ENCODE measurements at regions not wholly inside any gene's neighbourhood (a gene's known extent, or its start where the extent isn't known, plus 50 kb on each side); places are given as distances from the start of the nearest gene placed in this dataset.

GRCh38 chr20:41716436-41716835 is 98.3 kb upstream of the CHD6 start:
- TF ChIP-seq OVOL2 (CRISPR knock-in tag; IDR thresholded peaks at IDR 0.05; ENCODE audit: borderline replicate concordance) (no peak), SMAD3 (CRISPR knock-in tag; IDR thresholded peaks at IDR 0.05; ENCODE audit: borderline replicate concordance) (no peak), ATF1 (CRISPR knock-in tag; IDR thresholded peaks at IDR 0.05) (no peak), NR3C1 (CRISPR knock-in tag; conservative IDR thresholded peaks at IDR 0.05; ENCODE audit: low read depth) (no peak), TP53 (CRISPR knock-in tag; IDR thresholded peaks at IDR 0.05) (no peak), HMGA2 (CRISPR knock-in tag; IDR thresholded peaks at IDR 0.05) (no peak), ATF6 (CRISPR knock-in tag; IDR thresholded peaks at IDR 0.05) (no peak), ESRRA (CRISPR knock-in tag; IDR thresholded peaks at IDR 0.05; ENCODE audit: borderline replicate concordance) (no peak), FOXJ3 (CRISPR knock-in tag; IDR thresholded peaks at IDR 0.05; ENCODE audit: borderline replicate concordance) (no peak), ZNF138 (CRISPR knock-in tag; conservative IDR thresholded peaks at IDR 0.05) (no peak), USF1 (CRISPR knock-in tag; IDR thresholded peaks at IDR 0.05) (no peak)
- TF ChIP-seq, protein P1, sequence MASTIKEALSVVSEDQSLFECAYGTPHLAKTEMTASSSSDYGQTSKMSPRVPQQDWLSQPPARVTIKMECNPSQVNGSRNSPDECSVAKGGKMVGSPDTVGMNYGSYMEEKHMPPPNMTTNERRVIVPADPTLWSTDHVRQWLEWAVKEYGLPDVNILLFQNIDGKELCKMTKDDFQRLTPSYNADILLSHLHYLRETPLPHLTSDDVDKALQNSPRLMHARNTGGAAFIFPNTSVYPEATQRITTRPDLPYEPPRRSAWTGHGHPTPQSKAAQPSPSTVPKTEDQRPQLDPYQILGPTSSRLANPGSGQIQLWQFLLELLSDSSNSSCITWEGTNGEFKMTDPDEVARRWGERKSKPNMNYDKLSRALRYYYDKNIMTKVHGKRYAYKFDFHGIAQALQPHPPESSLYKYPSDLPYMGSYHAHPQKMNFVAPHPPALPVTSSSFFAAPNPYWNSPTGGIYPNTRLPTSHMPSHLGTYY (CRISPR knock-in tag; IDR thresholded peaks at IDR 0.05), result no peak
- TF ChIP-seq, protein P2, sequence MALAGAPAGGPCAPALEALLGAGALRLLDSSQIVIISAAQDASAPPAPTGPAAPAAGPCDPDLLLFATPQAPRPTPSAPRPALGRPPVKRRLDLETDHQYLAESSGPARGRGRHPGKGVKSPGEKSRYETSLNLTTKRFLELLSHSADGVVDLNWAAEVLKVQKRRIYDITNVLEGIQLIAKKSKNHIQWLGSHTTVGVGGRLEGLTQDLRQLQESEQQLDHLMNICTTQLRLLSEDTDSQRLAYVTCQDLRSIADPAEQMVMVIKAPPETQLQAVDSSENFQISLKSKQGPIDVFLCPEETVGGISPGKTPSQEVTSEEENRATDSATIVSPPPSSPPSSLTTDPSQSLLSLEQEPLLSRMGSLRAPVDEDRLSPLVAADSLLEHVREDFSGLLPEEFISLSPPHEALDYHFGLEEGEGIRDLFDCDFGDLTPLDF (CRISPR knock-in tag; IDR thresholded peaks at IDR 0.05), result no peak
- TF ChIP-seq, protein P3, sequence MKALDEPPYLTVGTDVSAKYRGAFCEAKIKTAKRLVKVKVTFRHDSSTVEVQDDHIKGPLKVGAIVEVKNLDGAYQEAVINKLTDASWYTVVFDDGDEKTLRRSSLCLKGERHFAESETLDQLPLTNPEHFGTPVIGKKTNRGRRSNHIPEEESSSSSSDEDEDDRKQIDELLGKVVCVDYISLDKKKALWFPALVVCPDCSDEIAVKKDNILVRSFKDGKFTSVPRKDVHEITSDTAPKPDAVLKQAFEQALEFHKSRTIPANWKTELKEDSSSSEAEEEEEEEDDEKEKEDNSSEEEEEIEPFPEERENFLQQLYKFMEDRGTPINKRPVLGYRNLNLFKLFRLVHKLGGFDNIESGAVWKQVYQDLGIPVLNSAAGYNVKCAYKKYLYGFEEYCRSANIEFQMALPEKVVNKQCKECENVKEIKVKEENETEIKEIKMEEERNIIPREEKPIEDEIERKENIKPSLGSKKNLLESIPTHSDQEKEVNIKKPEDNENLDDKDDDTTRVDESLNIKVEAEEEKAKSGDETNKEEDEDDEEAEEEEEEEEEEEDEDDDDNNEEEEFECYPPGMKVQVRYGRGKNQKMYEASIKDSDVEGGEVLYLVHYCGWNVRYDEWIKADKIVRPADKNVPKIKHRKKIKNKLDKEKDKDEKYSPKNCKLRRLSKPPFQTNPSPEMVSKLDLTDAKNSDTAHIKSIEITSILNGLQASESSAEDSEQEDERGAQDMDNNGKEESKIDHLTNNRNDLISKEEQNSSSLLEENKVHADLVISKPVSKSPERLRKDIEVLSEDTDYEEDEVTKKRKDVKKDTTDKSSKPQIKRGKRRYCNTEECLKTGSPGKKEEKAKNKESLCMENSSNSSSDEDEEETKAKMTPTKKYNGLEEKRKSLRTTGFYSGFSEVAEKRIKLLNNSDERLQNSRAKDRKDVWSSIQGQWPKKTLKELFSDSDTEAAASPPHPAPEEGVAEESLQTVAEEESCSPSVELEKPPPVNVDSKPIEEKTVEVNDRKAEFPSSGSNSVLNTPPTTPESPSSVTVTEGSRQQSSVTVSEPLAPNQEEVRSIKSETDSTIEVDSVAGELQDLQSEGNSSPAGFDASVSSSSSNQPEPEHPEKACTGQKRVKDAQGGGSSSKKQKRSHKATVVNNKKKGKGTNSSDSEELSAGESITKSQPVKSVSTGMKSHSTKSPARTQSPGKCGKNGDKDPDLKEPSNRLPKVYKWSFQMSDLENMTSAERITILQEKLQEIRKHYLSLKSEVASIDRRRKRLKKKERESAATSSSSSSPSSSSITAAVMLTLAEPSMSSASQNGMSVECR (CRISPR knock-in tag; IDR thresholded peaks at IDR 0.05; ENCODE audit: borderline replicate concordance), result no peak
- TF ChIP-seq, protein P4, sequence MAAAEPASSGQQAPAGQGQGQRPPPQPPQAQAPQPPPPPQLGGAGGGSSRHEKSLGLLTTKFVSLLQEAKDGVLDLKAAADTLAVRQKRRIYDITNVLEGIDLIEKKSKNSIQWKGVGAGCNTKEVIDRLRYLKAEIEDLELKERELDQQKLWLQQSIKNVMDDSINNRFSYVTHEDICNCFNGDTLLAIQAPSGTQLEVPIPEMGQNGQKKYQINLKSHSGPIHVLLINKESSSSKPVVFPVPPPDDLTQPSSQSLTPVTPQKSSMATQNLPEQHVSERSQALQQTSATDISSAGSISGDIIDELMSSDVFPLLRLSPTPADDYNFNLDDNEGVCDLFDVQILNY (CRISPR knock-in tag; IDR thresholded peaks at IDR 0.05), result no peak
- POLR2A ChIA-PET, result no interaction called here
- no peaks in the 10 kb centered on the region; the same call in 1 of the 2 replicates for H3K27me3 Mint-ChIP-seq (ENCODE audit: low read depth)
- H3K4me3 Mint-ChIP-seq, result no peak overlapping the region
- H3K36me3 Mint-ChIP-seq, result 0 out of 2 replicates have a peak, but pooled peaks cover 1% of the 10 kb centered on the region
- ATAC-seq, result no peak
- H3K9me3 Mint-ChIP-seq, result peaks cover 14% of the 10 kb centered on the region
- DNase-seq (ENCODE audit: low spot score), result no peak
- H3K27ac Mint-ChIP-seq, result no peak overlapping the region
- CTCF ChIA-PET, result no interaction called here
- H3K4me1 Mint-ChIP-seq, result peaks cover 11% of the 10 kb centered on the region
